Neural cell (in vitro differentiated cells): ENCODE measurements at regions not wholly inside any gene's neighbourhood (a gene's known extent, or its start where the extent isn't known, plus 50 kb on each side); places are given as distances from the start of the nearest gene placed in this dataset.

Experiments used
- H2AFZ ChIP-seq: fragments of 200-600, 300-800 bp; sonication (generic), shearing (Covaris generic); 2 replicates; pipeline ENCODE4 v1.6.0; 2014; ENCODE audit warnings: low read depth, mild to moderate bottlenecking, antibody characterized with exemption, low read length, moderate library complexity
- H3F3A ChIP-seq: fragments of 200-600 bp; shearing (Covaris generic); 2 replicates; pipeline ENCODE4 v1.6.1; 2016; ENCODE audit warnings: mild to moderate bottlenecking, moderate library complexity, mixed read lengths, antibody characterized with exemption, low read length; ENCODE audit not compliant: insufficient read depth, poor library complexity, severe bottlenecking
- H3K27ac ChIP-seq: fragments of 200-600, 300-800 bp; sonication (generic), shearing (Covaris generic); 2 replicates; pipeline ENCODE4 v1.5.1; 2014; ENCODE audit warnings: mild to moderate bottlenecking, low read length, moderate library complexity
- H3K27me3 ChIP-seq: fragments of 300-800, 200-600 bp; sonication (generic), shearing (Covaris generic); 2 replicates; pipeline ENCODE4 v1.6.0; 2014; ENCODE audit warnings: mild to moderate bottlenecking, low read depth, low read length, moderate library complexity; ENCODE audit not compliant: insufficient read depth
- H3K36me3 ChIP-seq: fragments of 300-800, 200-600 bp; sonication (generic), shearing (Covaris generic); 2 replicates; pipeline ENCODE4 v1.5.1; 2014; ENCODE audit warnings: mild to moderate bottlenecking, antibody characterized with exemption, low read length, moderate library complexity; ENCODE audit not compliant: insufficient read depth
- H3K4me2 ChIP-seq: fragments of 300-800, 200-600 bp; sonication (generic), shearing (Covaris generic); 2 replicates; pipeline ENCODE4 v1.6.0; 2014; ENCODE audit warnings: mild to moderate bottlenecking, low read length
- H3K4me3 ChIP-seq: fragments of 300-800, 200-600 bp; sonication (generic), shearing (Covaris generic); 2 replicates; pipeline ENCODE4 v1.5.1; 2014; ENCODE audit warnings: mild to moderate bottlenecking, low read length, moderate library complexity
- H3K79me2 ChIP-seq: fragments of 200-600 bp; shearing (Covaris generic); replicated peaks from 2 replicates; pipeline ENCODE4 v1.6.0; 2014; ENCODE audit warnings: mild to moderate bottlenecking, low read length, moderate library complexity; ENCODE audit not compliant: insufficient read depth
- H3K9ac ChIP-seq: fragments of 300-800, 200-600 bp; sonication (generic), shearing (Covaris generic); 2 replicates; pipeline ENCODE4 v1.6.1; 2016; ENCODE audit warnings: mild to moderate bottlenecking, low read length, mixed read lengths
- H3K9me2 ChIP-seq: fragments of 200-600 bp; shearing (Covaris generic); 2 replicates; pipeline ENCODE4 v1.6.1; 2016; ENCODE audit warnings: mild to moderate bottlenecking, low read length, mixed read lengths; ENCODE audit not compliant: insufficient read depth
- H3K9me3 ChIP-seq: fragments of 200-600, 300-800 bp; sonication (generic), shearing (Covaris generic); 2 replicates; pipeline ENCODE4 v1.6.1; 2016; ENCODE audit warnings: mild to moderate bottlenecking, mixed run types, low read length, moderate library complexity, mixed read lengths
- H4K20me1 ChIP-seq: fragments of 200-600 bp; shearing (Covaris generic); 2 replicates; pipeline ENCODE4 v1.6.1; 2016; ENCODE audit warnings: mild to moderate bottlenecking, mixed run types; ENCODE audit not compliant: insufficient read depth
- EP300 ChIP-seq: fragments of 450-650 bp; conservative IDR thresholded peaks from 2 replicates; pipeline ENCODE4 v1.6.1; 2014; ENCODE audit warnings: antibody characterized with exemption, mild to moderate bottlenecking, moderate library complexity; ENCODE audit not compliant: poor library complexity, severe bottlenecking
- EZH2 ChIP-seq: fragments of 200-600, 300-800 bp; shearing (Covaris generic), sonication (generic); IDR thresholded peaks from 2 replicates; pipeline ENCODE4 v1.6.1; 2014; ENCODE audit warnings: antibody characterized with exemption, low read length, borderline replicate concordance, mild to moderate bottlenecking; ENCODE audit not compliant: insufficient read depth, poor library complexity, severe bottlenecking
- MXI1 ChIP-seq: fragments of 450-650 bp; conservative IDR thresholded peaks from 2 replicates; pipeline ENCODE4 v1.6.1; 2014; ENCODE audit warnings: antibody characterized with exemption, mild to moderate bottlenecking; ENCODE audit not compliant: poor library complexity, severe bottlenecking
- POLR2AphosphoS5 ChIP-seq: IDR thresholded peaks from 2 replicates; pipeline ENCODE4 v1.6.1; 2012
- RAD21 ChIP-seq: fragments of 450-650 bp; conservative IDR thresholded peaks from 2 replicates; pipeline ENCODE4 v1.6.1; 2014; ENCODE audit warnings: antibody characterized with exemption, mild to moderate bottlenecking, moderate library complexity
- SMC3 ChIP-seq: fragments of 450-650 bp; conservative IDR thresholded peaks from 2 replicates; pipeline ENCODE4 v1.6.1; 2014; ENCODE audit warnings: antibody characterized with exemption, mild to moderate bottlenecking, moderate library complexity; ENCODE audit not compliant: poor library complexity
- TAF1 ChIP-seq: IDR thresholded peaks from 2 replicates; pipeline ENCODE4 v1.6.1; 2012; ENCODE audit warnings: low read depth
- TF ChIP-seq, protein P1 (sequence below): IDR thresholded peaks from 2 replicates; pipeline ENCODE4 v1.6.1; 2012; ENCODE audit warnings: borderline replicate concordance
- TF ChIP-seq, protein P2 (sequence below): fragments of 450-650 bp; IDR thresholded peaks from 2 replicates; pipeline ENCODE4 v1.5.1; 2014; ENCODE audit warnings: antibody characterized with exemption, mild to moderate bottlenecking, moderate library complexity; ENCODE audit not compliant: poor library complexity, severe bottlenecking

DNA sequence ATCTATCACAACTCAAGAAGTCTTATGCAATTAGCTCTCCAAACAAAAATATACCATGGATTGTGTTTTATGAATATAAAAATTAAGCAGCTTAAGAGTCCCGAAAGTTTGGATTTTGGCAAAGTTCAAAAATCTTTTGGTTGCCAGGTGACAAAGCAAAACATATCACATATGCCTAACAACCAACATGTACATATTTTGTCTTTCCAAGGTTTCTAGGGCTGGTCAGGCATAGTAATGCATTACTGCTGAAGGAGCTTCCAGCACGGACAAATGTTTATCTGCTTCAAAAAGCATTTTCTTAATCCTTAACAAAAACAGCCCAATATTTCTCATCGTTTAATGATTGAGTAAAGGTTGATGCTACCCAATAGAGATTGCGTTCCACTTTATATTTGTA is 1327.1 kb upstream of the ZEB2 start:
- no peak overlapping the region for H3K4me2 ChIP-seq
- no peaks in the 10 kb centered on the region for H3K79me2 ChIP-seq
- TF ChIP-seq POLR2AphosphoS5 = no peak
- no peak for TF ChIP-seq EP300
- no peak for TF ChIP-seq RAD21
- TF ChIP-seq, protein P1, sequence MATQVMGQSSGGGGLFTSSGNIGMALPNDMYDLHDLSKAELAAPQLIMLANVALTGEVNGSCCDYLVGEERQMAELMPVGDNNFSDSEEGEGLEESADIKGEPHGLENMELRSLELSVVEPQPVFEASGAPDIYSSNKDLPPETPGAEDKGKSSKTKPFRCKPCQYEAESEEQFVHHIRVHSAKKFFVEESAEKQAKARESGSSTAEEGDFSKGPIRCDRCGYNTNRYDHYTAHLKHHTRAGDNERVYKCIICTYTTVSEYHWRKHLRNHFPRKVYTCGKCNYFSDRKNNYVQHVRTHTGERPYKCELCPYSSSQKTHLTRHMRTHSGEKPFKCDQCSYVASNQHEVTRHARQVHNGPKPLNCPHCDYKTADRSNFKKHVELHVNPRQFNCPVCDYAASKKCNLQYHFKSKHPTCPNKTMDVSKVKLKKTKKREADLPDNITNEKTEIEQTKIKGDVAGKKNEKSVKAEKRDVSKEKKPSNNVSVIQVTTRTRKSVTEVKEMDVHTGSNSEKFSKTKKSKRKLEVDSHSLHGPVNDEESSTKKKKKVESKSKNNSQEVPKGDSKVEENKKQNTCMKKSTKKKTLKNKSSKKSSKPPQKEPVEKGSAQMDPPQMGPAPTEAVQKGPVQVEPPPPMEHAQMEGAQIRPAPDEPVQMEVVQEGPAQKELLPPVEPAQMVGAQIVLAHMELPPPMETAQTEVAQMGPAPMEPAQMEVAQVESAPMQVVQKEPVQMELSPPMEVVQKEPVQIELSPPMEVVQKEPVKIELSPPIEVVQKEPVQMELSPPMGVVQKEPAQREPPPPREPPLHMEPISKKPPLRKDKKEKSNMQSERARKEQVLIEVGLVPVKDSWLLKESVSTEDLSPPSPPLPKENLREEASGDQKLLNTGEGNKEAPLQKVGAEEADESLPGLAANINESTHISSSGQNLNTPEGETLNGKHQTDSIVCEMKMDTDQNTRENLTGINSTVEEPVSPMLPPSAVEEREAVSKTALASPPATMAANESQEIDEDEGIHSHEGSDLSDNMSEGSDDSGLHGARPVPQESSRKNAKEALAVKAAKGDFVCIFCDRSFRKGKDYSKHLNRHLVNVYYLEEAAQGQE = no peak
- TF ChIP-seq EZH2 = no peak
- TF ChIP-seq MXI1 = no peak
- TF ChIP-seq TAF1 = no peak
- TF ChIP-seq SMC3 = no peak
- TF ChIP-seq, protein P2, sequence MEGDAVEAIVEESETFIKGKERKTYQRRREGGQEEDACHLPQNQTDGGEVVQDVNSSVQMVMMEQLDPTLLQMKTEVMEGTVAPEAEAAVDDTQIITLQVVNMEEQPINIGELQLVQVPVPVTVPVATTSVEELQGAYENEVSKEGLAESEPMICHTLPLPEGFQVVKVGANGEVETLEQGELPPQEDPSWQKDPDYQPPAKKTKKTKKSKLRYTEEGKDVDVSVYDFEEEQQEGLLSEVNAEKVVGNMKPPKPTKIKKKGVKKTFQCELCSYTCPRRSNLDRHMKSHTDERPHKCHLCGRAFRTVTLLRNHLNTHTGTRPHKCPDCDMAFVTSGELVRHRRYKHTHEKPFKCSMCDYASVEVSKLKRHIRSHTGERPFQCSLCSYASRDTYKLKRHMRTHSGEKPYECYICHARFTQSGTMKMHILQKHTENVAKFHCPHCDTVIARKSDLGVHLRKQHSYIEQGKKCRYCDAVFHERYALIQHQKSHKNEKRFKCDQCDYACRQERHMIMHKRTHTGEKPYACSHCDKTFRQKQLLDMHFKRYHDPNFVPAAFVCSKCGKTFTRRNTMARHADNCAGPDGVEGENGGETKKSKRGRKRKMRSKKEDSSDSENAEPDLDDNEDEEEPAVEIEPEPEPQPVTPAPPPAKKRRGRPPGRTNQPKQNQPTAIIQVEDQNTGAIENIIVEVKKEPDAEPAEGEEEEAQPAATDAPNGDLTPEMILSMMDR = no peak
- no peaks in the 10 kb centered on the region for H3K36me3 ChIP-seq
- no peak overlapping the region for H2AFZ ChIP-seq
- no peaks in the 10 kb centered on the region for H3K27me3 ChIP-seq
- no peak overlapping the region for H3K27ac ChIP-seq
- no peaks in the 10 kb centered on the region for H4K20me1 ChIP-seq
- H3K9me3 ChIP-seq = no peaks in the 10 kb centered on the region
- no peak overlapping the region for H3K4me3 ChIP-seq
- no peaks in the 10 kb centered on the region for H3F3A ChIP-seq
- no peaks in the 10 kb centered on the region for H3K9me2 ChIP-seq
- H3K9ac ChIP-seq = no peak overlapping the region

DNA sequence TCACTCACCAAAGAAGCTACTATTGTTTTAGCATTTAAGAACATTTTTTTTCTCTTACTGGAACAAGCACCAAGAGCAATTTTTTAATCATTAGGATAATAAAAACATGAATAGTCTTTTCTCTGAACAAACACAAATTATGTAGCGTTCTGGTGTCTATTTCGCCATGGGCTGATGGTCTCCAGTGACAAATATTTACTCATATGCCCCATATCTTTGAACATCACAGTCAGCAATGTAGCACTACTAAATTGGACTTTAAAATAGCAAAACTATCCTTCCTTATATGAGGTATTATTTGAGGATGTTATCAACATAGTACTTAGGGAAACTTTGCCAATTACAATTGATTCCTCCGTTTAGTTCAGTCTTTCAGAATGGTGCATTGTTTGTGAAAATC is 1326.0 kb upstream of the ZEB2 start:
- no peaks in the 10 kb centered on the region for H3K79me2 ChIP-seq
- H4K20me1 ChIP-seq = no peaks in the 10 kb centered on the region
- H3K36me3 ChIP-seq = no peaks in the 10 kb centered on the region
- no peak overlapping the region for H3K4me2 ChIP-seq
- no peaks in the 10 kb centered on the region for H3K27me3 ChIP-seq
- H3F3A ChIP-seq = no peaks in the 10 kb centered on the region
- H2AFZ ChIP-seq = no peak overlapping the region
- H3K4me3 ChIP-seq = no peak overlapping the region
- no peak overlapping the region for H3K27ac ChIP-seq
- no peak overlapping the region for H3K9ac ChIP-seq
- TF ChIP-seq, protein P1 = peak; percentile 3
- no peak for TF ChIP-seq EP300
- H3K9me2 ChIP-seq = no peaks in the 10 kb centered on the region
- H3K9me3 ChIP-seq = no peaks in the 10 kb centered on the region
